Keratinocyte (primary cell): ENCODE measurements at regions not wholly inside any gene's neighbourhood (a gene's known extent, or its start where the extent isn't known, plus 50 kb on each side); places are given as distances from the start of the nearest gene placed in this dataset.
A peak's percentile ranks its signal among the peaks of the same experiment; 100 is the strongest.
"Not testable (repeated sequence)": the region's sequence is repeated elsewhere in the genome, so short reads cannot be mapped to it uniquely, and the experiment has no call there.

Experiments
- DNase-seq: peaks from one replicate; pipeline ENCODE4 v3.0.0-alpha.2; 2011; ENCODE audit warnings: low read depth, missing footprints, low spot score
- FAIRE-seq: peaks from 2 replicates; lab custom pipeline; 2011; peaks lifted over from hg19 to GRCh38; lab: Jason Lieb, UNC
- H2AFZ ChIP-seq: 2 replicates; pipeline ENCODE4 v1.6.0; 2012; ENCODE audit warnings: low read length, control low read depth, inconsistent platforms; ENCODE audit not compliant: control insufficient read depth
- H3K27ac ChIP-seq: 2 replicates; pipeline ENCODE4 v1.5.1; 2011; ENCODE audit warnings: low read length; ENCODE audit not compliant: control insufficient read depth, insufficient read depth
- H3K27me3 ChIP-seq: 3 replicates; pipeline ENCODE4 v1.6.0; 2011; ENCODE audit warnings: low read length; ENCODE audit not compliant: control insufficient read depth, insufficient read depth; ENCODE audit errors: extremely low read depth
- H3K36me3 ChIP-seq, 2 experiments: 2 replicates in 1 of 2; 3 replicates in 1 of 2; pipeline ENCODE4 v1.5.1; 2011; ENCODE audit warnings: low read length in 2 of 2, mild to moderate bottlenecking in 1 of 2; ENCODE audit not compliant: control insufficient read depth in 2 of 2, insufficient read depth in 2 of 2; ENCODE audit errors: extremely low read depth in 1 of 2
- H3K4me1 ChIP-seq: 3 replicates; pipeline ENCODE4 v1.5.1; 2011; ENCODE audit warnings: low read length; ENCODE audit not compliant: control insufficient read depth, insufficient read depth; ENCODE audit errors: extremely low read depth
- H3K4me2 ChIP-seq: 3 replicates; pipeline ENCODE4 v1.6.0; 2011; ENCODE audit warnings: low read depth, low read length; ENCODE audit not compliant: control insufficient read depth, insufficient read depth; ENCODE audit errors: extremely low read depth
- H3K4me3 ChIP-seq, 3 experiments: fragments of 200-600 bp in 1 of 3; sonication (generic) in 1 of 3; 2 replicates in 2 of 3; 3 replicates in 1 of 3; pipeline ENCODE4 v1.5.1; 2011 to 2016; ENCODE audit warnings: low read length in 3 of 3, mild to moderate bottlenecking in 3 of 3, control low read depth in 2 of 3, inconsistent platforms in 1 of 3, low read depth in 1 of 3, mixed read lengths in 1 of 3, mixed run types in 1 of 3, moderate library complexity in 1 of 3; ENCODE audit not compliant: control insufficient read depth in 2 of 3, insufficient read depth in 2 of 3; ENCODE audit errors: extremely low read depth in 1 of 3
- H3K79me2 ChIP-seq: 2 replicates; pipeline ENCODE4 v1.6.0; 2012; ENCODE audit warnings: low read length; ENCODE audit not compliant: control insufficient read depth, insufficient read depth
- H3K9ac ChIP-seq: 3 replicates; pipeline ENCODE4 v1.6.0; 2011; ENCODE audit warnings: low read length; ENCODE audit not compliant: control insufficient read depth, insufficient read depth; ENCODE audit errors: extremely low read depth
- H3K9me1 ChIP-seq: 3 replicates; pipeline ENCODE4 v1.6.0; 2011; ENCODE audit warnings: low read length; ENCODE audit not compliant: control insufficient read depth, insufficient read depth; ENCODE audit errors: extremely low read depth
- H3K9me3 ChIP-seq: 2 replicates; pipeline ENCODE4 v1.5.1; 2012; ENCODE audit warnings: low read depth, low read length; ENCODE audit not compliant: control insufficient read depth
- H4K20me1 ChIP-seq: 3 replicates; pipeline ENCODE4 v1.6.0; 2011; ENCODE audit warnings: low read length; ENCODE audit not compliant: control insufficient read depth, insufficient read depth; ENCODE audit errors: extremely low read depth
- EZH2 ChIP-seq: IDR thresholded peaks from one replicate; pipeline ENCODE4 v1.6.1; 2012; ENCODE audit warnings: inconsistent platforms, mild to moderate bottlenecking, low read length, moderate library complexity
- dilution Hi-C: fragments of 300-500 bp; cut with MboI; formaldehyde crosslinking; loops from one replicate; pipeline ENCODE4 v1.7.0; 2020; ENCODE audit warnings: low sequenced_read_pairs; ENCODE audit not compliant: extremely low pct_ligation_motif_present
- TF ChIP-seq, protein P1 (sequence below), 3 experiments: IDR thresholded peaks in 1 of 3; conservative IDR thresholded peaks in 1 of 3; optimal IDR thresholded peaks in 1 of 3; 2 replicates in 2 of 3; 3 replicates in 1 of 3; pipeline versions ENCODE3 to v1.5.1; 2011; ENCODE audit warnings: low read length in 3 of 3, mild to moderate bottlenecking in 3 of 3, moderate library complexity in 2 of 3, control low read depth in 1 of 3, inconsistent platforms in 1 of 3; ENCODE audit not compliant: insufficient read depth in 2 of 3; ENCODE audit errors: extremely low read depth in 1 of 3

DNA sequence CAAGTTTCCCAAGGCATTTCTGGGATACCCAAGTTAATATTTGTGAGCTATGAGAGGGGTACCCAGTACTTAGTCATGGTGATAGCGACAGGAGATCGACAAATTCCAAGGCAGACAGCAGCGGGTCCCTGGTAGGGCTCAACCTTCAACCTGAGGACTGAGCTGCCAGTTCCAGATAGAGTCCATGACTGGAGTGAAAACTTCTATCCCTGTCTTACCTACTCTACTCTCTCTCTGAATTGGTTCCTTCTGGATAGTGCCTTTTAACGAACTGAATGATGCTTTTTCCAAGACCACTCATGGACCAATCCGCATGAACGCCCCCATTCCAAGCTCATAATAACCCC, 76.9 kb upstream of the ALG10 start:
- DNase-seq (no peak), FAIRE-seq (no peak)
- no peak overlapping the region for H2AFZ ChIP-seq
- TF ChIP-seq, protein P1, sequence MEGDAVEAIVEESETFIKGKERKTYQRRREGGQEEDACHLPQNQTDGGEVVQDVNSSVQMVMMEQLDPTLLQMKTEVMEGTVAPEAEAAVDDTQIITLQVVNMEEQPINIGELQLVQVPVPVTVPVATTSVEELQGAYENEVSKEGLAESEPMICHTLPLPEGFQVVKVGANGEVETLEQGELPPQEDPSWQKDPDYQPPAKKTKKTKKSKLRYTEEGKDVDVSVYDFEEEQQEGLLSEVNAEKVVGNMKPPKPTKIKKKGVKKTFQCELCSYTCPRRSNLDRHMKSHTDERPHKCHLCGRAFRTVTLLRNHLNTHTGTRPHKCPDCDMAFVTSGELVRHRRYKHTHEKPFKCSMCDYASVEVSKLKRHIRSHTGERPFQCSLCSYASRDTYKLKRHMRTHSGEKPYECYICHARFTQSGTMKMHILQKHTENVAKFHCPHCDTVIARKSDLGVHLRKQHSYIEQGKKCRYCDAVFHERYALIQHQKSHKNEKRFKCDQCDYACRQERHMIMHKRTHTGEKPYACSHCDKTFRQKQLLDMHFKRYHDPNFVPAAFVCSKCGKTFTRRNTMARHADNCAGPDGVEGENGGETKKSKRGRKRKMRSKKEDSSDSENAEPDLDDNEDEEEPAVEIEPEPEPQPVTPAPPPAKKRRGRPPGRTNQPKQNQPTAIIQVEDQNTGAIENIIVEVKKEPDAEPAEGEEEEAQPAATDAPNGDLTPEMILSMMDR (optimal IDR thresholded peaks at IDR 0.05 in 1 of 3, IDR thresholded peaks at IDR 0.05 in 1 of 3, conservative IDR thresholded peaks at IDR 0.05 in 1 of 3; ENCODE audit: extremely low read depth in 1 of 3, insufficient read depth in 2 of 3, low read length in 3 of 3) = no peak
- TF ChIP-seq EZH2 = no peak
- no peaks in the 10 kb centered on the region for H3K36me3 ChIP-seq
- H3K9me1 ChIP-seq = no peaks in the 10 kb centered on the region
- dilution Hi-C loops = no loop called here
- H3K27me3 ChIP-seq = no peaks in the 10 kb centered on the region
- no peaks in the 10 kb centered on the region for H3K79me2 ChIP-seq
- H3K4me2 ChIP-seq = no peak overlapping the region
- H3K9me3 ChIP-seq = no peaks in the 10 kb centered on the region
- no peaks in the 10 kb centered on the region for H3K4me1 ChIP-seq
- H3K9ac ChIP-seq = no peak overlapping the region
- H4K20me1 ChIP-seq = no peaks in the 10 kb centered on the region
- no peak overlapping the region for H3K27ac ChIP-seq
- H3K4me3 ChIP-seq = no peak overlapping the region

DNA sequence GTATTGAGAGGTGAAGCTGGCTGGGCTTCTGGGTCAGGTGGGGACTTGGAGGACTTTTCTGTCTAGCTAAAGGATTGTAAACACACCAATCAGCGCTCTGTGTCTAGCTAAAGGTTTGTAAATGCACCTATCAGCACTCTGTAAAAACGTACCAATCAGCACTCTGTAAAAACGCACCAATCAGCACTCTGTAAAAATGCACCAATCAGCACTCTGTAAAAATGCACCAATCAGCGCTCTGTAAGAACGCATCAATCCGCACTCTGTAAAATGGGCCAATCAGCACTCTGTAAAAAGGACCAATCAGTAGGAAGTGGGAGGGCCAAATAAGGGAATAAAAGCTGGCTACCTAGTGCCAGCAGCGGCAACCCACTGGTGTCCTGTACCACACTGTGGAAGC, 56.1 kb upstream of the ALG10 start:
- FAIRE-seq, H3K4me2 ChIP-seq, H3K9me3 ChIP-seq, H4K20me1 ChIP-seq, H3K9ac ChIP-seq, H3K36me3 ChIP-seq, DNase-seq, H3K9me1 ChIP-seq, H3K27me3 ChIP-seq, H3K4me1 ChIP-seq, dilution Hi-C loops, H3K27ac ChIP-seq, H3K4me3 ChIP-seq, H3K79me2 ChIP-seq, H2AFZ ChIP-seq: not testable (repeated sequence)

DNA sequence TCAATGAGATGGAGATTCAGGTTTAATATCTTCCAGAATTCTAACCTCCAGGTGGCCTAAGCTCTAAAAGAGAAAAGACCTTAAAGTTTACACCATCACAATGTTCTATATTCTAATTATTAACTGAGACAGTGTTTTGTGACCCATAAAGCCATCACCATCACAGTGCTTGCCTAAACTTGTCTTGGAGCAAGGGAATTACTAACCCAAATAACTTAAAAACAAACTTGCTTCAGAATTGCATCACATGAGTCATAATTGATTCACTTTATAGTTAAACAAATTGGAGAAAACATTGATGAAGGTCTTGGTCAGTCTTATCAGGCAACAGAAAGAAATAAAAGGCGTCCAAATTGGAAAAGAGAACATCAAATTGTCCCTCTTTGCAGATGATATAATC, 54.5 kb upstream of the ALG10 start:
- DNase-seq (no peak), FAIRE-seq (peak; percentile 49)
- Histone ChIP-seq H3K9me1 (no peaks in the 10 kb centered on the region), H3K36me3 (no peaks in the 10 kb centered on the region), H4K20me1 (no peaks in the 10 kb centered on the region), H3K4me1 (no peaks in the 10 kb centered on the region), H3K9me3 (no peaks in the 10 kb centered on the region), H3K27me3 (no peaks in the 10 kb centered on the region), H3K79me2 (no peaks in the 10 kb centered on the region), H2AFZ (no peak overlapping the region), H3K27ac (no peak overlapping the region), H3K9ac (no peak overlapping the region), H3K4me3 (no peak overlapping the region), H3K4me2 (peak overlapping the region; percentile 0)
- TF ChIP-seq, protein P1 (optimal IDR thresholded peaks at IDR 0.05 in 1 of 3, IDR thresholded peaks at IDR 0.05 in 1 of 3, conservative IDR thresholded peaks at IDR 0.05 in 1 of 3; ENCODE audit: extremely low read depth in 1 of 3, insufficient read depth in 2 of 3, low read length in 3 of 3) = no peak
- no peak for TF ChIP-seq EZH2
- dilution Hi-C loops = no loop called here
